Islet precursor cell (in vitro differentiated cells): ENCODE measurements at regions not wholly inside any gene's neighbourhood (a gene's known extent, or its start where the extent isn't known, plus 50 kb on each side); places are given as distances from the start of the nearest gene placed in this dataset.

Source experiments
- DNase-seq: peaks from one replicate; pipeline ENCODE4 v3.0.0-alpha.2; 2018

DNA sequence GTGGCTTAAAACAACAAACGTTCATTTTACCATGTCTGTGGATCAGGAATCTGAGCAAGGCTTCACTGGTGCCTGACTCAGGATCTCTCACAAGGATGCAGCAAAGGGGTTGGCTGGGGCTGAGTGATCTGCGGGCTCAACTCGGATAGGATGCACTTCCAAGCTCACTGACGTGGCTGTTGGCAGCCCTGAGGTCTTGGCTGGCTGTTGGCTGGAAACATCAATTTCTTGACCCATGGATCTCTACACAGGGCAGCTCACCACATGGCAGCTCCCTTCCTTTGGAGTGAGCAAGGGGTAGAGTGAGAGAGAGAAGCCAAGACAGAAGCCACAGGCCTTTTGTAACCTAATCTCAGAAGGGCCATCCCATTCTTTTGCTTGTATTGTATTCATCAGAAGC lies 202.1 kb downstream of the NXNL2 start:
- no peak for DNase-seq

- DNase-seq = no peak
These were observed 202.9 kb downstream of the NXNL2 start for GRCh38 chr9:88737876-88738275.

- DNase-seq = no peak
These were observed 203.7 kb downstream of the NXNL2 start for GRCh38 chr9:88738709-88739108.

DNA sequence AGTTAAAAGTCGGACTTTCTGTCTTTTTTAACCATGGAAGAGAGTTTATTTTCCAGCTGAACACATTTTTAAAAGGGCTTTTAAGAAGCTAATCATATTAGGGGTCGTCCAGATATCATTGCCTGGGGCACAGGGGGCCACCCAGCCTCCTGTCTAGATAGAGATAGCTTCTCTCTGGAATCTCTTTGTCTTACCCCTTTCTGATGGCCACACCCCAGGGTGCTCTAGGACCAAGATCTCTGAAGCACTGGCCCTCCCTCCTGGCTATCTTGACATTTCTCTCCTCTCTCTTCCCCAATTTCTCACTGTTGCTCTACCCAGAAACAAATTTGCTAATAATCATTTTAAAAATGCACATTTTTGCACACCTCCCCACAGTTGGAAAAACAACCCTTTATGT lies 204.4 kb downstream of the NXNL2 start:
- no peak for DNase-seq

GRCh38 chr9:88740844-88741243 lies 205.9 kb downstream of the NXNL2 start:
- no peak for DNase-seq

DNA sequence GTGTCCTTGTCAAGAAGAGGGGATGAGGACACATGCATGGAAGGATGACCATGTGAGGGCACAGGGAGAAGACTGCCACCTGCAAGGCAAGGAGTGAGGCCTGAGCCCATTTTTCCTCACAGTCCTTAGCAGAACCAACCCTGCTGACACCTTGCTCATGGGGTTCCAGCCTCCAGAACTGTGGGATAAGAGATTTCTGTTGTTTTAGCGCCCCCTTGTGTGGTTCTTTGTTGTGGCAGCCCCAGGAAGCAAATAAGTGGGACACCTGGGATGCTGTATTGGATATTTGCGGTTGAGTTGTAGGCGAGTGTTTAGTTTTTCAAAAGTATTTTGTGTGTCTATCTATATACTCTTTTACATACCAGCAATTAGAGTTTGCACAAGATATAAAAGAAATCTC lies 206.4 kb downstream of the NXNL2 start:
- no peak for DNase-seq

- DNase-seq = no peak
These were observed 207.5 kb downstream of the NXNL2 start for GRCh38 chr9:88742483-88742882.

DNA sequence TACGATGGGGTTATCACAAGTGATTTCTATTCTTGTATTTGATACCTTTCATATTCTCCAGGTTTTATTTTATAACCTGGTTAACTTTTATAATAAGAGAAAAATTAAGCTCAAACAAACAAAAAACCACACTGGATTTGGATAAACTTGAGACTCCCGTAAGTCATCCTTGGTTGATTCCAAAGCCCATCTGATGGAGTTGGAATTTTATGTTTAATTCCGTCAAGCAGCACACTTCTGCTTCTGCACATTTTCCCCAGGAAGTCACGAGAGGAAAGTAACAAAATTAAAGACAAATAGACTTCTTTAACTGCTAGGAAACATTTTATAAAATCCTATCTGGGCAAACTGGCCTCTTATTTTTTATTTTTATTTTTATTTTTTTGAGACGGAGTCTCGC lies 207.9 kb downstream of the NXNL2 start:
- DNase-seq = no peak

GRCh38 chr9:88745276-88746001 lies 210.5 kb downstream of the NXNL2 start:
- peak; percentile 78 for DNase-seq

DNA sequence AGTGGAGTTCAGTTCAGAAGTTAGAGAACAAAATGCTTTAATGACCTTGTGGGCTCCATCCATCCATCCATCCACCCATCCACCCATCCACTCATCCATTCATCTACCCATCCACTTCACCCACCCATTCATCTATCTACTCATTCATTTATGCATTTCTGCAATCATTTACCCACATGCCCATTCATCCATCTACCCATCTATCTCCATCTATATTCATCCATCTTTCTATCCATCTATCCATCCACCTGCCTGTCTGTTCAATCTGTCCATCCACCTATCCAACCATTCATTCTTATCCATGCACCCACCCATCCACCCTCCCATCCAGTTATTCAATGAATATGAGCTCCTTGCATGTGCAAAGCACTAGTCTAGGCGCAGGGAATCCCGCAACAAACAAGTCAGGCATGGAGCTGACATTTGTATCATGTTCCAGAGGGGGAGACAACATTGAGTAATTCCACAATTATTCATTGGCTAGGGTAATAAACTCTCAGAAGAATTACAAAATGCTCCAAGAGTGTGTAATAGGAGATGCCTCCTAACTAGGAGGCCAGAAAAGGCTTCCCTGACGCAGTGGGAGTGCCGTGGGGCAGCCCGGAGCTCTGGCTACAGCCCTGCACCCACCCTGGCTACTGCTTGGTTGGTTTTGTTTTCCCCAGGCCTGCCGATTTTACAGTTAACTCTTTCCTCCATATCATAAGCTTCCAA lies 211.2 kb downstream of the NXNL2 start:
- no peak for DNase-seq

DNA sequence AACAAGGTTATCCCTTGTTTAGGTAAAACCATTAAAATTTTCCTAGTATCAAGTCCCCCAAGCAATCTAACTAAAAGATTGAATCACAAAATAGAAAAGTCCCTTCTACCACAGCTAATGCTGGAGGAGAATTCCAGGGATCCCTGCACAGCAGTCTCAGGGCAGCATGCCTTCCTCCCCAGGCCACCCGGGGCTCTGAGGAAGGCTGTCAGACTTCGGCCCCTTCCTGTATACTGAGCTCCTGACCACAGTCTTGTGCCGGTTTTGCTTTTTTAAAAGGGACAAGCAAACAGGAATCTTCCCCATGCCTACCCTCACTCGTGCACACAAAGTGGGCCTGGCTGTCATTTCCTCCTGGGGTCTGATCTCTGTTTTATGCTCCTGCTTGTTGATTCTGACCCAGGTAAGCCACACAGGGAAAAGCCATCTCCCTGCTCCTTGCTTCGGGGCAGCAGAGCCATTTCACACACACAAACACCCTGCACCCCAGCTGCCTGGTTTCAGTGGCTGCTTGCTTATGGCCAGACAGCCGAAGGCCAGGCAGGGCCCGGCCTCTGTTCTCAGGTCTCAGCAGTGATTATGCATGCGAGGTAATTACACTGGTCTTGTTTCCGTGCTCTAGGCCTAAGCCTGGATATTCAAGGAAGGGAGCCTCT lies 211.9 kb downstream of the NXNL2 start:
- peak; percentile 92 for DNase-seq

DNA sequence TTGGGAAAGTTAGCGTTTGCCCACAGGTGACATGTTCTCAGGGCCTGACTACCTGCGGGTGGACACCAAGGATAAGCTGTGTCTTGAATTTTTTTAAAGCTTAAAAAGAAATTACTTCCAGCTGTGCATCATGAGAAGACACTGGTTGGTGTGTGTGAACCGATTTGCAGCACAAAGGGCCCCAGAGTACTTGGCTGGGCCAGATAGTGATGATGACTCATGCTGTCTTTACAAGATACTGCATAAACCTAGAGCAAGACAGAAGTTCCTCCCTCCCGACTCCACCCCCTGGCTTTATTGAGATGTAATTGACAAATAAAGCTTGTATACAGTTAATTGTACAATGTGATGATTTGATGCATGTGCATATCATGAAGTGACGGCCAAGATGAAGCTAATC lies 212.8 kb downstream of the NXNL2 start:
- peak; percentile 86 for DNase-seq

DNA sequence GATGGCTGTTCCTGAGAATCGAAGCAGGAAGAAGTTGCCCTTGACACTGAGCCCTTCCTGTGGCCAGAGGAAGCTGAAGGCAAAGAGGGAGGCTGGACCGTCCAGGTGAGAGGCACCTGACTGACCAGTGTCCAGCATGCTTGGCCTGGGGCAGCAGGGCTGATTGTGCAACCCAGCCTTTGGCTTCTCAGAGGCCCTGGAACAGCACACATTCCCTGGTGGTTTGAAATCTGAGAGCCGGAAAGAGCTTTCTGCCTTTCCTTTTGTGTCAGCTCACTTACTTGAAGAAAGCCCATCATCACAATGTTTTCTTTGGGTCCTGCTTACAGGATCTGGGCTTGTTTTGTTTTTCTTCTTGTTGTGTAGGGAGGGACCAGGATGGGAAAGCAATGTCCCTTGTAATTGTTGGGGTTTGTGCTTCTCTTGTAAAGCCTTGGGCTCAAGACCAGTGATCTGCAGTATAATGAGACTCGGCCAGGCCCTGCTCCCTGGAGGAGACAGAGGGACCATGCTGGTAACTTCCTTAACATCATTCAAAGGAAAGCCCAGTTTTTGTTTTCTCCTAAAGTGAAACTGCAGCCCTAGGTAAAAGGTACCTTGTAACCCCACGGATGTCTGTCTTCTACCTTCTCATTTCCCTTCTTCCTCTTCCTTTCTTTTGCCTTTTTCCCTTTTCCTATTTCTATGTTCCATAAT lies 213.7 kb downstream of the NXNL2 start:
- peak; percentile 80 for DNase-seq

- no peak for DNase-seq
These were observed 214.4 kb downstream of the NXNL2 start for GRCh38 chr9:88749420-88749819.

- DNase-seq = no peak
These were observed 215.9 kb downstream of the NXNL2 start for GRCh38 chr9:88750832-88751360.

DNA sequence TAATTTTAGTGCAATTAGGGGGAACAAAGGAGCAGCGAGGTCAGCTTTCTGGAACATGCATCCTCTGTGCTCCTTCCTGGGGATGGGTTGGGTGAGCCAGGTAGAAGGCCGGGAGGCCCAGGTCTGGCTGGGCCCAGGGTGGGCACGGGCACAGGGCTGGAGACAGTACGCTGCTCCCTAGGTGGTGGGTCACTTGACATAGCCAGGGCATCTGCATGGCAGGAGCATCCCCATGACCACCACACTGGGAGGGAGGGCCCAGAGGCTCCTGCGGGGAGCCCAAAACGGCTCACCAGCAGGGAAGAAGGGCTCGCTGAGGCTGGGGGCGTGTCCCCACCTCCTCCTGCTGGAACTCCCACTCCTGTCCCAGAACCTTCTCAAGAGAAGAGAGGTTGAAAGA lies 216.8 kb downstream of the NXNL2 start:
- no peak for DNase-seq

- no peak for DNase-seq
These were observed 218.9 kb downstream of the NXNL2 start for GRCh38 chr9:88753691-88754367.

GRCh38 chr9:88754452-88754851 lies 219.5 kb downstream of the NXNL2 start:
- no peak for DNase-seq

GRCh38 chr9:88754886-88755285 lies 219.9 kb downstream of the NXNL2 start:
- DNase-seq = no peak

DNA sequence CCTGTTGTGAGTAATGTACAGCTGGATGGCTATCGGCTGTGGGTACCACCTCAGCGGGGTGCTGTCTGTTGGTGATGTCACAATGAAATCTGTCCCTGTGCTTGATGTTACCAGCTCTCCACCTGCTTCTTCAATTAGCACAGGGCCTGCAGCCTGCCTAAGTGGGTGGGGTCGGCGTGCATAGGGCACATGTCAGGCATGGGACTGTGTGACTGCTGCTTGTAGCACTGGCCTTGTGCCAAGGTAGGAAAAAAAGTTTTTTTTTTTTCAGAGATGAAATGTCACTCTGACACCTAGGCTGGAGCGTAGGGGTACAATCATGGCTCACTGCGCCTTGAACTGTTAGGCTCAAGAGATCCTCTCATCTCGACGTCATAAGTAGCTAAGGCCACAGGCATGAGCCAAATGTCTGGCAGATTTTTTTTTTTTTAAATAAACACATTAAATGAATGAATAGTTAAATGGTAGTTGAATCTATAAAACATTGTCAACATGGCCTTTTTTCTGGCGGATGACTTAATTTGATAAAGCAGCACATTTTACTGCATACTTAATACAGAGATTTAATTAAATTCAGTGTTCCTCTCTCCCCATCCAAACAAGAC lies 222.5 kb downstream of the NXNL2 start:
- DNase-seq = no peak

DNA sequence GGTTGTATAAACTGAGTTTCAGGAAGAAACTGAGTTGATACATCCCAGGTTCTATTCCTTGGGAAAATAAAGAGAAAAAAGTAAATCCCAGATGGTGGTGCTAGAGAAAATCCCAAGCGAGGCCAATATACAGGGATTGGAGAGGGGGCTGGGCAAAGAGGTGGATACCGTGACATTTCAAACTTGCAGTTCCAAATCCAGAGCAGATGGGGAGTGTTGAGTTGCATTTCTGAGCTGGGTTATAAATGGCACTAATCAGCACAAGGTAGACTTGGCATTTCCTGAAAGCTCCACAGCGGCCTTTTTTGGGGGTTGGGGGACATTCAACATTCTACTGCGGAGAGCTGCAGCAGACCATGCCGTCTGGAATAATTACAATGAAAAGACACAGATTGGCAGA lies 224.4 kb downstream of the NXNL2 start:
- no peak for DNase-seq
